Omental fat pad (tissue), 3 donors: ENCODE measurements at regions not wholly inside any gene's neighbourhood (a gene's known extent, or its start where the extent isn't known, plus 50 kb on each side); places are given as distances from the start of the nearest gene placed in this dataset.
A peak's percentile ranks its signal among the peaks of the same experiment; 100 is the strongest.

ENCODE experiments used
- ATAC-seq: fragments of 150-250 bp; one replicate; pipeline ENCODE4 v1.9.1; 2016; ENCODE audit warnings: mild to moderate bottlenecking, moderate library complexity; ENCODE audit not compliant: low FRiP score
- DNase-seq: peaks from one replicate; pipeline ENCODE4 v3.0.0-alpha.2; 2019; ENCODE audit warnings: low spot score
- CTCF ChIP-seq, 3 donors: fragments of 450-650 bp; IDR thresholded peaks; one replicate each; pipeline ENCODE4 v1.5.1; 2016 to 2017; ENCODE audit warnings: antibody characterized with exemption in 3 of 3, mild to moderate bottlenecking in 3 of 3, moderate library complexity in 2 of 3

- no peak for TF ChIP-seq CTCF (IDR thresholded peaks at IDR 0.05)
- DNase-seq (no peak), ATAC-seq (peak; percentile 73)
These were observed 389.4 kb downstream of the RFC3 start for GRCh38 chr13:34207334-34207733.

GRCh38 chr13:34207872-34208271, 389.9 kb downstream of the RFC3 start:
- no peak for ATAC-seq
- DNase-seq: no peak
- no peak for TF ChIP-seq CTCF (IDR thresholded peaks at IDR 0.05)

- ATAC-seq (no peak), DNase-seq (no peak)
- TF ChIP-seq CTCF (IDR thresholded peaks at IDR 0.05): no peak
These were observed 390.4 kb downstream of the RFC3 start for GRCh38 chr13:34208336-34208735.

- no peak for ATAC-seq
- no peak for TF ChIP-seq CTCF (IDR thresholded peaks at IDR 0.05)
These were observed 392.4 kb downstream of the RFC3 start for GRCh38 chr13:34210341-34210740.

GRCh38 chr13:34214686-34215085, 396.7 kb downstream of the RFC3 start:
- ATAC-seq (no peak), DNase-seq (no peak)
- TF ChIP-seq CTCF (IDR thresholded peaks at IDR 0.05): no peak

More at GRCh38 chr13:34210341-34210740, 392.4 kb downstream of the RFC3 start:
- DNase-seq: no peak

- ATAC-seq (no peak), DNase-seq (no peak)
- TF ChIP-seq CTCF (IDR thresholded peaks at IDR 0.05): no peak
These were observed 398.3 kb downstream of the RFC3 start for GRCh38 chr13:34216256-34216655.

GRCh38 chr13:34217343-34218025, 399.5 kb downstream of the RFC3 start:
- no peak for TF ChIP-seq CTCF (IDR thresholded peaks at IDR 0.05)
- DNase-seq: no peak
- ATAC-seq: no peak
